ENCODE measurements at regions not wholly inside any gene's neighbourhood (a gene's known extent, or its start where the extent isn't known, plus 50 kb on each side); places are given as distances from the start of the nearest gene placed in this dataset.

DNA sequence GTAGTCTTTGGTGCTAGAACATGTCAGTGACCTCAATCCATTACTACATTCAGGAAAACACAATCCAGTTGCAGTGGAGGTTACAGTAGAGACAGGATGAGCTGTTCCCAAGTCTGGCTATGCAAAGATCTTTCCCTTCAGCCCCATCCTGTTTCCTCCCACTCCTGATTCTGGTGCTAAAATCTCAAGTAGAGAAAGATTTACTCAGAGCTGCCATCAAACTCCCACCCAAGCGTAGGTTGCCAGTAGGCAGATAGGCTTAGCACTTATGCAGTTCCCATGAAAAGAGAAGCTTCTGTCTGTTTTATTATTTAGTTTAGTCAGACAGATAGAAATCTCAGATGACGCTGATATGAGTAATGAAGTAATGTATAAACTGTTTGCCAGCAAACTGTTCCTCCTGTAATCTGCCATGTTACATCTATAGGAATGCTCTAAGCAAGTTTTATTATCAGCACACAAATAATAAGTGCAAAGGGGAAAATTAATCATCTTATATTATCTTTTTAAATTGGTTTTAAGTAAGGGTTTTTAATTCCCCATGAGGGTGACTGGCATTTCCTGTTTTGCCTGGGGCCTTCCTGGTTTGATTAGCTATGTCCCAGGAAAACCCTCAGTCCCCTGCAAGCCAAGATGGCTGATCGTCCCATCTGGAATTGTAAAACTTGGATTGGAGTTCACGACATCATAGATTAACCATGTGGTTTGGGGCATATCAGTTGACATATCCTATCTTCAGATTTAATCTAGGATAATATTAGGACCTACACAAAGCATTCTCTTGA lies 188.3 kb upstream of the PALMD start:
- DNase-seq, result no peak
- WGBS, 2 donors, result 78 to 88% methylated on average over 4 of the region's 4 CpGs
- intact Hi-C loops (cut with DNase I), result no loop called here
- Histone ChIP-seq H3K36me3 (no peaks in the 10 kb centered on the region), H3K4me1 (peaks cover 4 to 6% of the 10 kb centered on the region in 2 donors), H3K27ac (no peak overlapping the region), H3K4me3 (replicated peaks in 1 of 3) (no peak overlapping the region), H3K27me3 (no peaks in the 10 kb centered on the region), H3K9me3 (no peaks in the 10 kb centered on the region)
- TF ChIP-seq, protein P1, sequence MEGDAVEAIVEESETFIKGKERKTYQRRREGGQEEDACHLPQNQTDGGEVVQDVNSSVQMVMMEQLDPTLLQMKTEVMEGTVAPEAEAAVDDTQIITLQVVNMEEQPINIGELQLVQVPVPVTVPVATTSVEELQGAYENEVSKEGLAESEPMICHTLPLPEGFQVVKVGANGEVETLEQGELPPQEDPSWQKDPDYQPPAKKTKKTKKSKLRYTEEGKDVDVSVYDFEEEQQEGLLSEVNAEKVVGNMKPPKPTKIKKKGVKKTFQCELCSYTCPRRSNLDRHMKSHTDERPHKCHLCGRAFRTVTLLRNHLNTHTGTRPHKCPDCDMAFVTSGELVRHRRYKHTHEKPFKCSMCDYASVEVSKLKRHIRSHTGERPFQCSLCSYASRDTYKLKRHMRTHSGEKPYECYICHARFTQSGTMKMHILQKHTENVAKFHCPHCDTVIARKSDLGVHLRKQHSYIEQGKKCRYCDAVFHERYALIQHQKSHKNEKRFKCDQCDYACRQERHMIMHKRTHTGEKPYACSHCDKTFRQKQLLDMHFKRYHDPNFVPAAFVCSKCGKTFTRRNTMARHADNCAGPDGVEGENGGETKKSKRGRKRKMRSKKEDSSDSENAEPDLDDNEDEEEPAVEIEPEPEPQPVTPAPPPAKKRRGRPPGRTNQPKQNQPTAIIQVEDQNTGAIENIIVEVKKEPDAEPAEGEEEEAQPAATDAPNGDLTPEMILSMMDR (IDR thresholded peaks at IDR 0.05), result no peak
- no peak for TF ChIP-seq POLR2A (IDR thresholded peaks at IDR 0.05)

DNA sequence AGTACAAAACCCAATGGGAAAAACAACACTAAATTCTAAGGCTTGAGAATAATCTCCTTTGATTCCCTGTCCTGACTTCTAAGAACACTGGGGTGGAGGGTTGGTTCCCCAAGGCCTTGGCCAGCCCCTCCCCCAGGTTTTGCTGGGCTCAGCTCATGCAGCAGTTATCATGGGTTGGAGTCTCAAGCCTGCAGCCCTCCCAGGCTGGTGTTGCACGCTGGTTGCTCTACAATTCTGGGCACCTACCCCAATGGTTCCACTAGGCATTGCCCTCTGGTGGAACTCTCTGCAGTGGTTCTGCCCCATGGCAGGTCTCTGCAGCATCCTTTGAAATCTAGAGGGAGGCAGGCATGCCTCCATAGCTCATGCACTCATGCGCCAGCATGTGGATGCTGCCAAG lies 184.4 kb upstream of the PALMD start:
- Histone ChIP-seq H3K4me1 (peaks cover 4 to 5% of the 10 kb centered on the region in 2 donors), H3K9me3 (no peaks in the 10 kb centered on the region), H3K27me3 (no peaks in the 10 kb centered on the region), H3K4me3 (replicated peaks in 1 of 3) (no peak overlapping the region), H3K36me3 (no peaks in the 10 kb centered on the region), H3K27ac (no peak overlapping the region)
- DNase-seq, result no peak
- WGBS, 2 donors, result 94 to 100% methylated on average over 2 of the region's 2 CpGs
- TF ChIP-seq POLR2A (IDR thresholded peaks at IDR 0.05), result no peak
- TF ChIP-seq, protein P1 (IDR thresholded peaks at IDR 0.05), result no peak
- intact Hi-C loops (cut with DNase I), result no loop called here

DNA sequence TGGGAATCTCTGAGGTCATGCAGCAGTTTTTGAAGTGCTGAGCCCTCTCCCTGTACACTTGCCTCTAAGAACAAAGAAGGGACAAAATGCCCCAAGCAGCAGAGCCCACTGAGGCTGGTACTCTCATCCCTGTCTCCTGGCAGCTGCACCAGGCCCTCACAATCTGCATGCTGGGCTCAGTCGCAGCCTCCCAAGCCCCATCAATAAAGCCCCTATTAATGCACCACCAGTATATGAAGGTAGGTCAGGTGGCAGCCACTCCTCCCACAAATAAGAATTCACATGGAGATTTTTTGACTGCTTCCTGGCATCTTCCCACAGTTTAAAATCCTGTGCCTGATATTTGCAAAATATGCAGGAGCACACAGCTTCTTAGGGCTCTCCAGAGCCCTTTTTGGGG lies 181.2 kb upstream of the PALMD start:
- no peaks in the 10 kb centered on the region for H3K27me3 ChIP-seq
- H3K4me1 ChIP-seq, result no peaks in the 10 kb centered on the region
- no peaks in the 10 kb centered on the region for H3K9me3 ChIP-seq
- no peaks in the 10 kb centered on the region for H3K36me3 ChIP-seq
- no peak overlapping the region for H3K4me3 ChIP-seq (replicated peaks in 1 of 3)
- TF ChIP-seq, protein P1 (IDR thresholded peaks at IDR 0.05), result no peak
- no peak for TF ChIP-seq POLR2A (IDR thresholded peaks at IDR 0.05)
- no peak overlapping the region for H3K27ac ChIP-seq
- intact Hi-C loops (cut with DNase I), result no loop called here
- 73 to 100% methylated on average over 1 of the region's 1 CpG for WGBS, 2 donors
- DNase-seq, result no peak

DNA sequence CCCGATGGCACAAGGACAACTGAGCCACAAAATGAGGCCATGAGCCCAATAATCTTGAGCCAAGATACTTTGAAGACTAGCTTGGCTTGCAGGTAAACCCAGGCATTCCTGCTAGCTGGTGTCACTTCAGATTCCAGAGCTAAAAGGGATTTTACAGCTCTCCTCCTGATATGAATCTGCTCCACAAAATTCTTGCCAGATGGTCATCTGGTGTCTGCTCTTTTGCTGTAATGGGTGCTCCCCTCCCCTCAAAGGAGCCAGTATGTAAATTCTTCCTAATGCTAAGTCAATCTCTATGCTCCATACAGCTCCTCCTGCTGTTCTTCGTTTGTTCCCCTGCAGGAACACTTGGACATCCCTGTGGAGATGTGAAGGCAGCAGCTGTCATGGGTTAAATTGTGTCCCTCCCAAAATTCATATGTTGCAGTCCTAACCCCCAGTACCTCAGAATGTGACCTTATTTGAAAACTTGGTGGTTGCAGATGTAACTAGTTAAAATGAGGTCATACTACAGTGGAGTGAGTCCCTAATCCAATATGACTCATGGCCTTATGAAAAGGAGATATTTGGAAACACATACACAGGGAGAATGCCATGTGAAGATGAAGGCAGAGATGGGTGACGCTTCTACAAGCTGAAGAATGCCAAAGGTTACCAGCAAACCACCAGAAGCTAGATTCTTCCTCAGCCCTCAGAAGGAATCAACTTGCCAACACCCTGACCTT lies 180.6 kb upstream of the PALMD start:
- no peaks in the 10 kb centered on the region for H3K9me3 ChIP-seq
- no peak for DNase-seq
- H3K4me3 ChIP-seq (replicated peaks in 1 of 3), result no peak overlapping the region
- H3K36me3 ChIP-seq, result no peaks in the 10 kb centered on the region
- H3K27ac ChIP-seq, result no peak overlapping the region
- TF ChIP-seq, protein P1 (IDR thresholded peaks at IDR 0.05), result no peak
- TF ChIP-seq POLR2A (IDR thresholded peaks at IDR 0.05), result no peak
- intact Hi-C loops (cut with DNase I), result no loop called here
- H3K4me1 ChIP-seq, result no peaks in the 10 kb centered on the region
- H3K27me3 ChIP-seq, result no peaks in the 10 kb centered on the region
- WGBS, 2 donors, result 79 to 85% methylated on average over 3 of the region's 3 CpGs

DNA sequence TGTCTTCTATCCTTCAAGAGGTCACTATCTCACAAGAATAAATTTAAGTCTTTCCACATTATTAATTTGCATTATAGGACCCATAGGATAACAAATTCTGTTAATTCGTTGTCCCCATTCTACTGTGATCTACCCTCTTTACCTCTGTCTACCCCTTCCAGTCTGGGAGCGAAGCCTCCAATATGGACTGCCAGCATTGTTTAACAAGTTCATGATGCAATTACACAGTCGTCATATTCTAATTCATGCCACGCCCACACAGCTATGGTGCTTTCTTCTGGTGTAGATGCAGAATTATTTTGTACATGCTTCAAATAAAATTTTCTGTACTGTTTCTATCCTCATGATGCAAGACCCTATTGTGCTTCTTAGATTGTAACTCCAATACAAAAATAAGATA lies 178.3 kb upstream of the PALMD start:
- TF ChIP-seq POLR2A (IDR thresholded peaks at IDR 0.05), result no peak
- TF ChIP-seq, protein P1 (IDR thresholded peaks at IDR 0.05), result no peak
- Histone ChIP-seq H3K9me3 (no peaks in the 10 kb centered on the region), H3K27me3 (no peaks in the 10 kb centered on the region), H3K36me3 (no peaks in the 10 kb centered on the region), H3K4me3 (replicated peaks in 1 of 3) (no peak overlapping the region), H3K4me1 (no peaks in the 10 kb centered on the region), H3K27ac (no peak overlapping the region)
- intact Hi-C loops (cut with DNase I), result no loop called here
- 89 to 94% methylated on average over 4 of the region's 4 CpGs for WGBS, 2 donors
- DNase-seq, result no peak

Data from thyroid gland (tissue), 4 donors.